NCI-H1105 (cell line): ENCODE measurements at regions not wholly inside any gene's neighbourhood (a gene's known extent, or its start where the extent isn't known, plus 50 kb on each side); places are given as distances from the start of the nearest gene placed in this dataset.
"Not testable (repeated sequence)": the region's sequence is repeated elsewhere in the genome, so short reads cannot be mapped to it uniquely, and the experiment has no call there.

Source experiments
- DNase-seq: peaks from one replicate; lab custom pipeline; 2025; lab: John Stamatoyannopoulos, UW

- DNase-seq = no peak
These were observed 122.0 kb upstream of the OSTN start for GRCh38 chr3:191076903-191077552.

GRCh38 chr3:191074511-191074910, 124.5 kb upstream of the OSTN start:
- no peak for DNase-seq

GRCh38 chr3:191070762-191071403, 128.2 kb upstream of the OSTN start:
- no peak for DNase-seq

- no peak for DNase-seq
These were observed 128.8 kb upstream of the OSTN start for GRCh38 chr3:191070201-191070600.

GRCh38 chr3:191068946-191069813, 129.9 kb upstream of the OSTN start:
- no peak for DNase-seq

GRCh38 chr3:191066669-191067068, 132.4 kb upstream of the OSTN start:
- no peak for DNase-seq

- DNase-seq = no peak
These were observed 133.7 kb upstream of the OSTN start for GRCh38 chr3:191065181-191065805.

- DNase-seq = peak; percentile 50
These were observed 148.0 kb upstream of the OSTN start for GRCh38 chr3:191051037-191051436.

GRCh38 chr3:191047930-191048329, 151.1 kb upstream of the OSTN start:
- DNase-seq = no peak

GRCh38 chr3:191030929-191031328, 168.1 kb upstream of the OSTN start:
- DNase-seq = no peak

- no peak for DNase-seq
These were observed 168.0 kb upstream of the GMNC start for GRCh38 chr3:191030491-191030890.

GRCh38 chr3:191026746-191027145, 164.3 kb upstream of the GMNC start:
- DNase-seq = no peak

GRCh38 chr3:191020730-191021396, 158.4 kb upstream of the GMNC start:
- no peak for DNase-seq

GRCh38 chr3:191019855-191020254, 157.4 kb upstream of the GMNC start:
- DNase-seq = no peak

GRCh38 chr3:191015960-191016359, 153.5 kb upstream of the GMNC start:
- not testable (repeated sequence) for DNase-seq

- DNase-seq = no peak
These were observed 145.6 kb upstream of the GMNC start for GRCh38 chr3:191008074-191008473.

GRCh38 chr3:191005790-191006189, 143.3 kb upstream of the GMNC start:
- no peak for DNase-seq

- no peak for DNase-seq
These were observed 141.2 kb upstream of the GMNC start for GRCh38 chr3:191003742-191004141.

GRCh38 chr3:190996181-190996775, 133.8 kb upstream of the GMNC start:
- DNase-seq = no peak

- no peak for DNase-seq
These were observed 132.7 kb upstream of the GMNC start for GRCh38 chr3:190995156-190995555.

GRCh38 chr3:190990898-190991297, 128.4 kb upstream of the GMNC start:
- no peak for DNase-seq

- no peak for DNase-seq
These were observed 126.7 kb upstream of the GMNC start for GRCh38 chr3:190989218-190989617.
